HFF-Myc (cell line): ENCODE measurements at regions not wholly inside any gene's neighbourhood (a gene's known extent, or its start where the extent isn't known, plus 50 kb on each side); places are given as distances from the start of the nearest gene placed in this dataset.

Experiments used
- DNase-seq: peaks from one replicate; pipeline ENCODE4 v3.0.0-alpha.2; 2011; ENCODE audit warnings: low read depth; ENCODE audit errors: extremely low read depth
- H3K4me3 ChIP-seq: replicated peaks from 2 replicates; pipeline ENCODE4 v1.5.1; 2011; ENCODE audit warnings: low read depth, mild to moderate bottlenecking, control low read depth, low read length
- CTCF ChIP-seq: IDR thresholded peaks from 2 replicates; pipeline ENCODE4 v1.5.1; 2012; ENCODE audit warnings: mild to moderate bottlenecking, low read depth, low read length, control low read depth; ENCODE audit errors: missing control alignments

- no peak for TF ChIP-seq CTCF
- no peak overlapping the region for H3K4me3 ChIP-seq
- no peak for DNase-seq
Measured at GRCh38 chr2:66821168-66821567, 386.2 kb downstream of the MEIS1 start.

GRCh38 chr2:66822186-66822585, 387.3 kb downstream of the MEIS1 start:
- no peak overlapping the region for H3K4me3 ChIP-seq
- no peak for TF ChIP-seq CTCF
- no peak for DNase-seq

- TF ChIP-seq CTCF, result no peak
- no peak for DNase-seq
- no peak overlapping the region for H3K4me3 ChIP-seq
Measured at GRCh38 chr2:66824926-66825325, 390.0 kb downstream of the MEIS1 start.

- no peak for TF ChIP-seq CTCF
- DNase-seq, result no peak
- no peak overlapping the region for H3K4me3 ChIP-seq
Measured at GRCh38 chr2:66827851-66828250, 392.9 kb downstream of the MEIS1 start.

- no peak for DNase-seq
- TF ChIP-seq CTCF, result no peak
- no peak overlapping the region for H3K4me3 ChIP-seq
Measured at GRCh38 chr2:66828876-66829275, 394.0 kb downstream of the MEIS1 start.

GRCh38 chr2:66830881-66831280, 396.0 kb downstream of the MEIS1 start:
- TF ChIP-seq CTCF, result no peak
- no peak for DNase-seq
- no peak overlapping the region for H3K4me3 ChIP-seq

- H3K4me3 ChIP-seq, result no peak overlapping the region
- TF ChIP-seq CTCF, result no peak
- no peak for DNase-seq
Measured at GRCh38 chr2:66832646-66833435, 397.9 kb downstream of the MEIS1 start.
